K562 (cell line): ENCODE measurements at regions not wholly inside any gene's neighbourhood (a gene's known extent, or its start where the extent isn't known, plus 50 kb on each side); places are given as distances from the start of the nearest gene placed in this dataset.

ENCODE experiments used
- ATAC-seq: fragments of 200-7000 bp; cut with Tn5 transposase; 3 replicates; pipeline ENCODE4 v1.9.1; 2020; ENCODE audit warnings: moderate library complexity
- BruUV-seq: library from RNA; stranded (reverse); fragments of 400-500 nt; replicated peaks from 2 replicates; lab custom pipeline; 2021; lab: Mats Ljungman, UMichigan
- CTCF ChIA-PET: fragments of 300-600 bp; formaldehyde crosslinking; extraction: SDS; loops from one replicate; lab custom pipeline; 2021; ENCODE audit warnings: low intra/inter-chr PET ratio; lab: Yijun Ruan, JAX
- POLR2A ChIA-PET: fragments of 300-600, 350-650 bp; sonication (Branson Sonifier 250); formaldehyde crosslinking; extraction: SDS; loops from one replicate; lab custom pipeline; 2021; ENCODE audit warnings: antibody characterized with exemption, inconsistent platforms; lab: Yijun Ruan, JAX
- DNase-seq, 4 experiments: peaks; one replicate each; pipeline versions ENCODE4 v3.0.0 to v3.0.0-alpha.2; 2011 to 2018; ENCODE audit warnings: low spot score in 3 of 4, mixed read lengths in 3 of 4; ENCODE audit errors: extremely low read depth in 1 of 4
- FAIRE-seq: peaks from 2 replicates; lab custom pipeline; 2011; peaks lifted over from hg19 to GRCh38; lab: Jason Lieb, UNC
- H2AFZ ChIP-seq: 2 replicates; pipeline ENCODE4 v1.6.0; 2011; ENCODE audit warnings: low read depth, low read length, control low read depth, inconsistent platforms
- H3K27ac ChIP-seq: fragments of 200-600 bp; 3 replicates; pipeline ENCODE4 v1.8.0; 2011; ENCODE audit warnings: low read depth, mild to moderate bottlenecking, control low read depth, inconsistent platforms, low read length, moderate library complexity, mixed read lengths; ENCODE audit errors: extremely low read depth
- H3K27me3 ChIP-seq, 2 experiments: fragments of 300-600 bp in 1 of 2; 2 replicates in 1 of 2; 3 replicates in 1 of 2; pipeline versions ENCODE4 v1.6.0 to v1.8.0; 2011; ENCODE audit warnings: inconsistent platforms in 2 of 2, low read length in 2 of 2, mild to moderate bottlenecking in 1 of 2, mixed read lengths in 1 of 2, moderate library complexity in 1 of 2; ENCODE audit not compliant: control insufficient read depth in 2 of 2, insufficient read depth in 2 of 2
- H3K36me3 ChIP-seq: fragments of 300-600 bp; 3 replicates; pipeline ENCODE4 v1.8.0; 2011; ENCODE audit warnings: mild to moderate bottlenecking, low read length, inconsistent platforms; ENCODE audit not compliant: control insufficient read depth, insufficient read depth
- H3K4me1 ChIP-seq, 2 experiments: fragments of 200-600 bp in 1 of 2; replicated peaks in 1 of 2; 2 replicates in 1 of 2; 3 replicates in 1 of 2; pipeline versions ENCODE4 v1.5.1 to v1.8.0; 2011; ENCODE audit warnings: inconsistent platforms in 2 of 2, low read length in 2 of 2, mild to moderate bottlenecking in 1 of 2, mixed read lengths in 1 of 2, moderate library complexity in 1 of 2; ENCODE audit not compliant: control insufficient read depth in 2 of 2, insufficient read depth in 2 of 2
- H3K4me2 ChIP-seq: 2 replicates; pipeline ENCODE4 v1.6.1; 2011; ENCODE audit warnings: low read length, control low read depth, inconsistent platforms, mixed read lengths; ENCODE audit not compliant: insufficient read depth
- H3K4me3 ChIP-seq: fragments of 200-600 bp; sonication (generic), shearing (Covaris generic); 2 replicates; pipeline ENCODE4 v1.5.1; 2016; ENCODE audit warnings: control low read depth, inconsistent platforms
- H3K79me2 ChIP-seq: fragments of 200-600 bp; 3 replicates; pipeline ENCODE4 v1.8.0; 2011; ENCODE audit warnings: low read length, inconsistent platforms; ENCODE audit not compliant: control insufficient read depth, insufficient read depth
- H3K9ac ChIP-seq, 2 experiments: 2 replicates each; pipeline versions ENCODE4 v1.6.0 to v1.6.1; 2011; ENCODE audit warnings: low read depth in 2 of 2, low read length in 2 of 2, control low read depth in 1 of 2, inconsistent platforms in 1 of 2, mild to moderate bottlenecking in 1 of 2, mixed read lengths in 1 of 2; ENCODE audit not compliant: insufficient read depth in 1 of 2
- H3K9me1 ChIP-seq: one replicate; pipeline ENCODE4 v1.6.0; 2011; ENCODE audit warnings: inconsistent platforms, mild to moderate bottlenecking, low read length, moderate library complexity; ENCODE audit not compliant: control insufficient read depth, insufficient read depth
- H3K9me3 ChIP-seq: replicated peaks from 2 replicates; pipeline ENCODE4 v1.5.1; 2011; ENCODE audit warnings: low read depth, low read length, inconsistent platforms; ENCODE audit not compliant: control insufficient read depth, insufficient read depth
- H4K20me1 ChIP-seq: replicated peaks from 2 replicates; pipeline ENCODE4 v1.6.1; 2011; ENCODE audit warnings: low read length, inconsistent platforms, mixed read lengths; ENCODE audit not compliant: control insufficient read depth, insufficient read depth
- CCAR2 ChIP-seq: fragments of 200-400 bp; formaldehyde crosslinking; IDR thresholded peaks from 2 replicates; pipeline ENCODE4 v1.6.1; 2017; ENCODE audit warnings: mild to moderate bottlenecking, low read depth, low read length
- GTF2E2 ChIP-seq: fragments of 200-800 bp; sonication (Bioruptor generic); IDR thresholded peaks from 2 replicates; pipeline ENCODE4 v1.6.1; 2016; ENCODE audit warnings: missing genetic modification characterization, missing compliant biosample characterization
- HIVEP1 ChIP-seq: fragments of 250-450 bp; sonication (Bioruptor Pico); IDR thresholded peaks from 2 replicates; pipeline ENCODE4 v1.4.0; 2020; ENCODE audit warnings: mild to moderate bottlenecking
- KLF10 ChIP-seq: fragments of 250-450 bp; sonication (Bioruptor Pico); IDR thresholded peaks from 2 replicates; pipeline ENCODE4 v1.6.1; 2021; ENCODE audit warnings: matching md5 sums
- MCM5 ChIP-seq: fragments of 450-650 bp; IDR thresholded peaks from 2 replicates; pipeline ENCODE4 v1.6.1; 2016; ENCODE audit warnings: low read depth
- NCOA1 ChIP-seq: fragments of 450-650 bp; IDR thresholded peaks from 2 replicates; pipeline ENCODE4 v1.6.1; 2016; ENCODE audit warnings: low read depth
- PHF8 ChIP-seq: fragments of 200-600 bp; sonication (generic); IDR thresholded peaks from 2 replicates; pipeline ENCODE4 v1.6.1; 2012; ENCODE audit warnings: mixed run types, mild to moderate bottlenecking, inconsistent platforms, low read length, moderate library complexity, borderline replicate concordance
- RBM39 ChIP-seq: fragments of 200-400 bp; formaldehyde crosslinking; optimal IDR thresholded peaks from 2 replicates; pipeline ENCODE3; 2018; ENCODE audit warnings: low read depth, low read length
- SRSF7 ChIP-seq: fragments of 200-400 bp; formaldehyde crosslinking; optimal IDR thresholded peaks from 2 replicates; pipeline ENCODE3; 2017; ENCODE audit warnings: mild to moderate bottlenecking, low read depth, low read length
- TCF7L2 ChIP-seq: fragments of 150-350 bp; IDR thresholded peaks from 2 replicates; pipeline ENCODE4 v1.6.1; 2016; ENCODE audit warnings: low read depth, mild to moderate bottlenecking, low read length, moderate library complexity
- ZNF717 ChIP-seq: fragments of 250-450 bp; sonication (Bioruptor Pico); IDR thresholded peaks from 2 replicates; pipeline ENCODE4 v1.5.0; 2021
- WGBS: fragments of 100-300 bp; shearing (Covaris generic); methylation state at CpG from one replicate; pipeline ENCODE4 v1.1.6; 2016; ENCODE audit warnings: low coverage, mixed read lengths; ENCODE audit not compliant: insufficient coverage; ENCODE audit errors: missing lambda C conversion rate; 5-methylcytosine and 5-hydroxymethylcytosine counted together
- in situ Hi-C: fragments of 300-500 bp; cut with MboI; formaldehyde crosslinking; loops from 4 replicates; pipeline ENCODE4 v1.15.0; 2018; ENCODE audit warnings: inconsistent platforms, mixed read lengths
- intact Hi-C: fragments of 100-400 bp; cut with micrococcal nuclease; formaldehyde crosslinking; loops from 2 replicates; pipeline ENCODE4 v1.14.2; 2022

- H3K4me1 ChIP-seq = 0 out of 5 replicates have a peak, but pooled peaks cover 0 to 4% of the 10 kb centered on the region in 2 experiments
- H3K4me2 ChIP-seq = no peak overlapping the region
- H3K9me1 ChIP-seq = no peaks in the 10 kb centered on the region
- ATAC-seq (no peak), FAIRE-seq (no peak), DNase-seq (no peak)
- in situ Hi-C loops = no loop called here
- CTCF ChIA-PET = no interaction called here
- no peak overlapping the region for H3K4me3 ChIP-seq
- no peaks in the 10 kb centered on the region for H3K36me3 ChIP-seq
- no TSS peak for BruUV-seq
- peaks cover 5 to 14% of the 10 kb centered on the region in 2 experiments; a peak in 4 of 5 replicates for H3K27me3 ChIP-seq
- no peak overlapping the region for H3K9ac ChIP-seq
- WGBS = 0% methylated on average over 1 of the region's 2 CpGs
- TF ChIP-seq HIVEP1 (CRISPR knock-in tag) (no peak), CCAR2 (no peak), RBM39 (no peak), MCM5 (no peak)
- no peak overlapping the region for H3K27ac ChIP-seq
- POLR2A ChIA-PET = no interaction called here
- no peaks in the 10 kb centered on the region for H3K9me3 ChIP-seq
- H2AFZ ChIP-seq = no peak overlapping the region
- no peaks in the 10 kb centered on the region for H3K79me2 ChIP-seq
- intact Hi-C loops = no loop called here
- H4K20me1 ChIP-seq = no peaks in the 10 kb centered on the region
Observed at GRCh38 chr14:101153691-101154090, 250.2 kb upstream of the RTL1 start.

GRCh38 chr14:101155575-101155974 is 252.1 kb upstream of the RTL1 start:
- Histone ChIP-seq H3K4me3 (no peak overlapping the region), H3K27ac (no peak overlapping the region), H4K20me1 (no peaks in the 10 kb centered on the region), H3K36me3 (no peaks in the 10 kb centered on the region), H3K4me1 (0 out of 5 replicates have a peak, but pooled peaks cover 0 to 4% of the 10 kb centered on the region in 2 experiments), H3K9ac (no peak overlapping the region), H3K9me3 (no peaks in the 10 kb centered on the region), H3K4me2 (no peak overlapping the region), H3K9me1 (no peaks in the 10 kb centered on the region), H3K79me2 (no peaks in the 10 kb centered on the region), H3K27me3 (peaks cover 5 to 14% of the 10 kb centered on the region in 2 experiments; a peak in 4 of 5 replicates), H2AFZ (no peak overlapping the region)
- intact Hi-C loops = no loop called here
- WGBS = 0% methylated on average over 4 of the region's 4 CpGs
- ChIA-PET POLR2A (no interaction called here), CTCF (no interaction called here)
- in situ Hi-C loops = no loop called here
- no peak for DNase-seq
- no peak for FAIRE-seq
- no peak for ATAC-seq
- no peak for TF ChIP-seq KLF10 (CRISPR knock-in tag)
- TF ChIP-seq TCF7L2 = no peak
- TF ChIP-seq NCOA1 = no peak
- TF ChIP-seq GTF2E2 = no peak
- TF ChIP-seq ZNF717 = no peak
- no peak for TF ChIP-seq PHF8
- no peak for TF ChIP-seq SRSF7
- no TSS peak for BruUV-seq
